ENCODE measurements at regions not wholly inside any gene's neighbourhood (a gene's known extent, or its start where the extent isn't known, plus 50 kb on each side); places are given as distances from the start of the nearest gene placed in this dataset.

- no peak overlapping the region for H3K4me3 ChIP-seq (ENCODE audit: low read depth, low read length, poor library complexity, severe bottlenecking)
- no peak overlapping the region for H3K4me2 ChIP-seq (ENCODE audit: low read length)
- H3K27ac ChIP-seq (ENCODE audit: low read depth, low read length, poor library complexity, severe bottlenecking): no peak overlapping the region
- H4K20me1 ChIP-seq (ENCODE audit: insufficient read depth, low read length): no peaks in the 10 kb centered on the region
- no peaks in the 10 kb centered on the region for H3K4me1 ChIP-seq (ENCODE audit: insufficient read depth, low read length, poor library complexity, severe bottlenecking)
- TF ChIP-seq EZH2phosphoT487 (IDR thresholded peaks at IDR 0.05; ENCODE audit: borderline replicate concordance, low read depth, low read length) (no peak), CTCF (conservative IDR thresholded peaks at IDR 0.05; ENCODE audit: low read length) (no peak)
- ChIA-PET CTCF (ENCODE audit: unreplicated experiment) (no interaction called here), POLR2A (no interaction called here)
- no peaks in the 10 kb centered on the region for H3K36me3 ChIP-seq (ENCODE audit: insufficient read depth, low read length)
- H3K9me2 ChIP-seq (ENCODE audit: insufficient read depth, low read length): 0 out of 2 replicates have a peak, but pooled peaks cover 3% of the 10 kb centered on the region
- H2AFZ ChIP-seq (ENCODE audit: low read length): no peak overlapping the region
- DNase-seq (ENCODE audit: low spot score): no peak
- H3K9me3 ChIP-seq (ENCODE audit: low read length): no peaks in the 10 kb centered on the region
- H3K79me2 ChIP-seq (ENCODE audit: insufficient read depth, low read depth, low read length): no peaks in the 10 kb centered on the region
- BruUV-seq (replicated peaks): no TSS peak
- intact Hi-C loops (cut with micrococcal nuclease; ENCODE audit: unreplicated experiment): no loop called here
Observed at GRCh38 chr13:85498774-85499173, 300.4 kb downstream of the SLITRK6 start.

- Histone ChIP-seq H3K9me2 (ENCODE audit: insufficient read depth, low read length) (0 out of 2 replicates have a peak, but pooled peaks cover 3% of the 10 kb centered on the region), H3K4me2 (ENCODE audit: low read length) (no peak overlapping the region), H3K4me3 (ENCODE audit: low read depth, low read length, poor library complexity, severe bottlenecking) (no peak overlapping the region), H3K79me2 (ENCODE audit: insufficient read depth, low read depth, low read length) (no peaks in the 10 kb centered on the region), H2AFZ (ENCODE audit: low read length) (no peak overlapping the region), H4K20me1 (ENCODE audit: insufficient read depth, low read length) (no peaks in the 10 kb centered on the region), H3K36me3 (ENCODE audit: insufficient read depth, low read length) (no peaks in the 10 kb centered on the region), H3K9me3 (ENCODE audit: low read length) (no peaks in the 10 kb centered on the region), H3K27ac (ENCODE audit: low read depth, low read length, poor library complexity, severe bottlenecking) (no peak overlapping the region), H3K4me1 (ENCODE audit: insufficient read depth, low read length, poor library complexity, severe bottlenecking) (no peaks in the 10 kb centered on the region)
- TF ChIP-seq EZH2phosphoT487 (IDR thresholded peaks at IDR 0.05; ENCODE audit: borderline replicate concordance, low read depth, low read length): no peak
- TF ChIP-seq CTCF (conservative IDR thresholded peaks at IDR 0.05; ENCODE audit: low read length): no peak
- ChIA-PET POLR2A (interaction anchor here (0.7 to 1.0 kb wide), 6 partner anchors 11 to 534 kb away, joined by 3 to 5 read pairs (median 4); no protein-coding TSS in a partner anchor), CTCF (ENCODE audit: unreplicated experiment) (no interaction called here)
- DNase-seq (ENCODE audit: low spot score): no peak
- no TSS peak for BruUV-seq (replicated peaks)
- intact Hi-C loops (cut with micrococcal nuclease; ENCODE audit: unreplicated experiment): no loop called here
Observed at GRCh38 chr13:85497652-85498051, 301.6 kb downstream of the SLITRK6 start.

GRCh38 chr13:85492283-85492682 lies 306.9 kb downstream of the SLITRK6 start:
- ChIA-PET POLR2A (interaction anchor here (0.6 to 1.0 kb wide), 3 partner anchors 30 to 288 kb away, joined by 3 to 4 read pairs (median 3); no protein-coding TSS in a partner anchor), CTCF (ENCODE audit: unreplicated experiment) (no interaction called here)
- no peak overlapping the region for H3K27ac ChIP-seq (ENCODE audit: low read depth, low read length, poor library complexity, severe bottlenecking)
- H3K4me3 ChIP-seq (ENCODE audit: low read depth, low read length, poor library complexity, severe bottlenecking): no peak overlapping the region
- no peak for DNase-seq (ENCODE audit: low spot score)
- H3K9me3 ChIP-seq (ENCODE audit: low read length): no peaks in the 10 kb centered on the region
- H2AFZ ChIP-seq (ENCODE audit: low read length): no peak overlapping the region
- no peaks in the 10 kb centered on the region for H4K20me1 ChIP-seq (ENCODE audit: insufficient read depth, low read length)
- H3K4me2 ChIP-seq (ENCODE audit: low read length): no peak overlapping the region
- H3K79me2 ChIP-seq (ENCODE audit: insufficient read depth, low read depth, low read length): no peaks in the 10 kb centered on the region
- no peaks in the 10 kb centered on the region for H3K4me1 ChIP-seq (ENCODE audit: insufficient read depth, low read length, poor library complexity, severe bottlenecking)
- no TSS peak for BruUV-seq (replicated peaks)
- no peaks in the 10 kb centered on the region for H3K36me3 ChIP-seq (ENCODE audit: insufficient read depth, low read length)
- H3K9me2 ChIP-seq (ENCODE audit: insufficient read depth, low read length): no peaks in the 10 kb centered on the region
- intact Hi-C loops (cut with micrococcal nuclease; ENCODE audit: unreplicated experiment): no loop called here
- TF ChIP-seq EZH2phosphoT487 (IDR thresholded peaks at IDR 0.05; ENCODE audit: borderline replicate concordance, low read depth, low read length) (no peak), CTCF (conservative IDR thresholded peaks at IDR 0.05; ENCODE audit: low read length) (no peak)
